GM19438 (cell line): ENCODE measurements at regions not wholly inside any gene's neighbourhood (a gene's known extent, or its start where the extent isn't known, plus 50 kb on each side); places are given as distances from the start of the nearest gene placed in this dataset.
"Not testable (repeated sequence)": the region's sequence is repeated elsewhere in the genome, so short reads cannot be mapped to it uniquely, and the experiment has no call there.

Source experiments
- ATAC-seq: cut with Tn5 transposase; IDR thresholded peaks from one replicate; pipeline ENCODE4 v1.9.1; 2021; ENCODE audit warnings: low read depth; ENCODE audit not compliant: unreplicated experiment

GRCh38 chrX:104513162-104513561 is 52.8 kb upstream of the IL1RAPL2 start:
- no peak for ATAC-seq

- ATAC-seq, result no peak
Observed at GRCh38 chrX:104510801-104511200, 55.2 kb upstream of the IL1RAPL2 start.

- no peak for ATAC-seq
Observed at GRCh38 chrX:104502460-104502859, 63.5 kb upstream of the IL1RAPL2 start.

GRCh38 chrX:104488811-104489210 is 77.2 kb upstream of the IL1RAPL2 start:
- no peak for ATAC-seq

GRCh38 chrX:104486691-104487090 is 79.3 kb upstream of the IL1RAPL2 start:
- no peak for ATAC-seq

- no peak for ATAC-seq
Observed at GRCh38 chrX:104482757-104483156, 83.2 kb upstream of the IL1RAPL2 start.

- no peak for ATAC-seq
Observed at GRCh38 chrX:104469771-104470170, 96.2 kb upstream of the IL1RAPL2 start.

- no peak for ATAC-seq
Observed at GRCh38 chrX:104459796-104460195, 106.2 kb upstream of the IL1RAPL2 start.

GRCh38 chrX:104457130-104457529 is 108.9 kb upstream of the IL1RAPL2 start:
- not testable (repeated sequence) for ATAC-seq

GRCh38 chrX:104450316-104450715 is 115.7 kb upstream of the IL1RAPL2 start:
- ATAC-seq, result no peak

GRCh38 chrX:104445591-104445990 is 120.4 kb upstream of the IL1RAPL2 start:
- no peak for ATAC-seq

- ATAC-seq, result no peak
Observed at GRCh38 chrX:104435249-104435648, 130.8 kb upstream of the IL1RAPL2 start.

- ATAC-seq, result no peak
Observed at GRCh38 chrX:104432321-104432720, 133.7 kb upstream of the IL1RAPL2 start.

GRCh38 chrX:104430742-104431119 is 135.3 kb upstream of the IL1RAPL2 start:
- no peak for ATAC-seq

- no peak for ATAC-seq
Observed at GRCh38 chrX:104430072-104430741, 135.8 kb upstream of the IL1RAPL2 start.

- ATAC-seq, result no peak
Observed at GRCh38 chrX:104428231-104428630, 137.8 kb upstream of the IL1RAPL2 start.

GRCh38 chrX:104427693-104428092 is 138.3 kb upstream of the IL1RAPL2 start:
- no peak for ATAC-seq

- ATAC-seq, result no peak
Observed at GRCh38 chrX:104427073-104427472, 138.9 kb upstream of the IL1RAPL2 start.

GRCh38 chrX:104420907-104421306 is 145.1 kb upstream of the IL1RAPL2 start:
- ATAC-seq, result no peak

- ATAC-seq, result no peak
Observed at GRCh38 chrX:104419926-104420325, 146.1 kb upstream of the IL1RAPL2 start.

GRCh38 chrX:104419211-104419610 is 146.8 kb upstream of the IL1RAPL2 start:
- no peak for ATAC-seq

GRCh38 chrX:104411800-104412199 is 154.2 kb upstream of the IL1RAPL2 start:
- ATAC-seq, result no peak

GRCh38 chrX:104400387-104400786 is 145.7 kb upstream of the ESX1 start:
- no peak for ATAC-seq
